ENCODE measurements at regions not wholly inside any gene's neighbourhood (a gene's known extent, or its start where the extent isn't known, plus 50 kb on each side); places are given as distances from the start of the nearest gene placed in this dataset.

- Histone ChIP-seq H3K27ac (ENCODE audit: low read depth, low read length) (no peak overlapping the region), H3K4me1 (ENCODE audit: control insufficient read depth in 1 of 2, insufficient read depth in 2 of 2, low read length in 2 of 2) (no peaks in the 10 kb centered on the region), H3K9me3 (ENCODE audit: control insufficient read depth in 1 of 2, insufficient read depth in 1 of 2, low read depth in 1 of 2, low read length in 2 of 2) (no peaks in the 10 kb centered on the region), H4K20me1 (ENCODE audit: insufficient read depth) (no peaks in the 10 kb centered on the region), H3K4me2 (ENCODE audit: low read length) (no peak overlapping the region), H3K27me3 (ENCODE audit: insufficient read depth, low read length) (peaks cover 50% of the 10 kb centered on the region), H3K9me2 (ENCODE audit: insufficient read depth) (no peaks in the 10 kb centered on the region), H3K79me2 (ENCODE audit: insufficient read depth, low read length) (no peaks in the 10 kb centered on the region), H3K9ac (ENCODE audit: low read length) (no peak overlapping the region), H3K36me3 (ENCODE audit: control insufficient read depth in 1 of 2, insufficient read depth in 2 of 2, low read length in 2 of 2) (no peaks in the 10 kb centered on the region), H3K4me3 (replicated peaks in 1 of 2; ENCODE audit: low read depth in 1 of 2, low read length in 2 of 2) (no peak overlapping the region), H2AFZ (ENCODE audit: low read depth, low read length, poor library complexity, severe bottlenecking) (no peak overlapping the region)
- no TSS peak for BruUV-seq (replicated peaks)
- ATAC-seq = no peak
- ChIA-PET RAD21 (ENCODE audit: low non-redundant PET in 1 of 2, low total read pairs in 2 of 2, uncharacterized antibody in 2 of 2, unreplicated experiment in 2 of 2) (no interaction called here), CTCF (no interaction called here), POLR2A (no interaction called here)
- TF ChIP-seq ATF3 (IDR thresholded peaks at IDR 0.05) = no peak
- TF ChIP-seq EGR1 (IDR thresholded peaks at IDR 0.05; ENCODE audit: low read depth) = no peak
- TF ChIP-seq SIN3A (IDR thresholded peaks at IDR 0.05; ENCODE audit: low read depth) = no peak
- TF ChIP-seq SRF (IDR thresholded peaks at IDR 0.05; ENCODE audit: low read depth) = no peak
- TF ChIP-seq ZNF274 (IDR thresholded peaks at IDR 0.05; ENCODE audit: low read depth, low read length) = no peak
- no peak for TF ChIP-seq EZH2phosphoT487 (IDR thresholded peaks at IDR 0.05; ENCODE audit: borderline replicate concordance)
- TF ChIP-seq TCF7L2 (IDR thresholded peaks at IDR 0.05; ENCODE audit: borderline replicate concordance, extremely low read depth, insufficient read depth, insufficient read length) = no peak
- no peak for TF ChIP-seq ELF1 (IDR thresholded peaks at IDR 0.05; ENCODE audit: borderline replicate concordance, low read depth)
- TF ChIP-seq EZH2 (IDR thresholded peaks at IDR 0.05) = no peak
- no peak for TF ChIP-seq YY1 (IDR thresholded peaks at IDR 0.05; ENCODE audit: extremely low read depth, insufficient replicate concordance, low read depth, low read length)
- TF ChIP-seq FOSL1 (IDR thresholded peaks at IDR 0.05; ENCODE audit: low read depth) = no peak
- no peak for TF ChIP-seq ZBTB33 (IDR thresholded peaks at IDR 0.05; ENCODE audit: extremely low read depth, insufficient replicate concordance, low read length)
- TF ChIP-seq CTCF (IDR thresholded peaks at IDR 0.05 in 2 of 3, conservative IDR thresholded peaks at IDR 0.05 in 1 of 3; ENCODE audit: borderline replicate concordance in 1 of 3, insufficient read depth in 1 of 3, low read depth in 2 of 3, low read length in 2 of 3) = no peak
- TF ChIP-seq SP1 (IDR thresholded peaks at IDR 0.05; ENCODE audit: low read depth) = no peak
- TF ChIP-seq JUND (IDR thresholded peaks at IDR 0.05) = no peak
- DNase-seq (ENCODE audit: low read depth, low spot score) = no peak
- intact Hi-C loops (cut with micrococcal nuclease) = no loop called here
Measured at GRCh38 chr16:86220561-86220960, 289.8 kb upstream of the FOXF1 start.
